AG04450 (cell line): ENCODE measurements at regions not wholly inside any gene's neighbourhood (a gene's known extent, or its start where the extent isn't known, plus 50 kb on each side); places are given as distances from the start of the nearest gene placed in this dataset.

Experiments used
- CTCF ChIA-PET: fragments of 300-600, 350-600 bp; formaldehyde crosslinking; extraction: SDS; loops from one replicate; lab custom pipeline; 2022; ENCODE audit warnings: antibody characterized with exemption, inconsistent platforms; lab: Charles Lee
- POLR2A ChIA-PET: fragments of 350-600 bp; formaldehyde crosslinking; extraction: SDS; loops from one replicate; lab custom pipeline; 2021; ENCODE audit warnings: antibody characterized with exemption, inconsistent platforms; lab: Yijun Ruan, JAX
- DNase-seq: peaks from one replicate; pipeline ENCODE4 v3.0.0-alpha.2; 2011; ENCODE audit warnings: low read depth, low spot score
- H3K27ac ChIP-seq: one replicate; pipeline ENCODE4 v1.5.1; 2012; ENCODE audit warnings: low read depth, low read length, control low read depth
- H3K27me3 ChIP-seq: one replicate; pipeline ENCODE4 v1.6.0; 2012; ENCODE audit warnings: low read length; ENCODE audit not compliant: control insufficient read depth, insufficient read depth
- H3K4me3 ChIP-seq: 2 replicates; pipeline ENCODE4 v1.5.1; 2011; ENCODE audit warnings: mild to moderate bottlenecking, low read depth, low read length, control low read depth
- H3K9me3 ChIP-seq: 2 replicates; pipeline ENCODE4 v1.5.1; 2012; ENCODE audit warnings: low read length; ENCODE audit not compliant: control insufficient read depth, insufficient read depth
- TF ChIP-seq, protein P1 (sequence below): IDR thresholded peaks from 2 replicates; pipeline ENCODE4 v1.5.1; 2011; ENCODE audit warnings: low read depth, low read length, control low read depth, inconsistent platforms

DNA sequence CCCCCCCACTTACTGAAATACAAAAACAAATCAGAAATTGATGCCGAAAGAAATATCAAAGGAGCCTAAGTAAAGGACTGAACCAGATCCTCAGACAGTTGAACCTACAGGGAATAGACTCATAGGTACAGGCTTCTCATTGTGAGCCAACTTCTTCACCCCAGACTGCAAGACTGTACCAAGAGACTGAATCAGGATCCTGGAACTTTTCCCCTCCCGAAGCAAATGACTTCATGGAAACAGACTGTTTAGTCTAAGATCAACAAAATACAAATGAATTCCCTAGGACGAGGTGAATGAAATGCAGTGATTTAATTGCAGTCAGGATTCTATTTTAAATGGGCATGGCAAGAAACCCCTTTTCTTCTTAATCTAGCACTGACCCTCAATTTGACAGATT lies 53.6 kb upstream of the RNF152 start:
- Histone ChIP-seq H3K4me3 (no peak overlapping the region), H3K27ac (no peak overlapping the region), H3K27me3 (no peaks in the 10 kb centered on the region), H3K9me3 (no peaks in the 10 kb centered on the region)
- POLR2A ChIA-PET = no interaction called here
- DNase-seq = peak; percentile 49
- CTCF ChIA-PET = interaction anchor here (1.0 kb wide), 1 partner anchor 365 kb away, joined by 3 read pairs; no protein-coding TSS in a partner anchor
- TF ChIP-seq, protein P1, sequence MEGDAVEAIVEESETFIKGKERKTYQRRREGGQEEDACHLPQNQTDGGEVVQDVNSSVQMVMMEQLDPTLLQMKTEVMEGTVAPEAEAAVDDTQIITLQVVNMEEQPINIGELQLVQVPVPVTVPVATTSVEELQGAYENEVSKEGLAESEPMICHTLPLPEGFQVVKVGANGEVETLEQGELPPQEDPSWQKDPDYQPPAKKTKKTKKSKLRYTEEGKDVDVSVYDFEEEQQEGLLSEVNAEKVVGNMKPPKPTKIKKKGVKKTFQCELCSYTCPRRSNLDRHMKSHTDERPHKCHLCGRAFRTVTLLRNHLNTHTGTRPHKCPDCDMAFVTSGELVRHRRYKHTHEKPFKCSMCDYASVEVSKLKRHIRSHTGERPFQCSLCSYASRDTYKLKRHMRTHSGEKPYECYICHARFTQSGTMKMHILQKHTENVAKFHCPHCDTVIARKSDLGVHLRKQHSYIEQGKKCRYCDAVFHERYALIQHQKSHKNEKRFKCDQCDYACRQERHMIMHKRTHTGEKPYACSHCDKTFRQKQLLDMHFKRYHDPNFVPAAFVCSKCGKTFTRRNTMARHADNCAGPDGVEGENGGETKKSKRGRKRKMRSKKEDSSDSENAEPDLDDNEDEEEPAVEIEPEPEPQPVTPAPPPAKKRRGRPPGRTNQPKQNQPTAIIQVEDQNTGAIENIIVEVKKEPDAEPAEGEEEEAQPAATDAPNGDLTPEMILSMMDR = no peak

DNA sequence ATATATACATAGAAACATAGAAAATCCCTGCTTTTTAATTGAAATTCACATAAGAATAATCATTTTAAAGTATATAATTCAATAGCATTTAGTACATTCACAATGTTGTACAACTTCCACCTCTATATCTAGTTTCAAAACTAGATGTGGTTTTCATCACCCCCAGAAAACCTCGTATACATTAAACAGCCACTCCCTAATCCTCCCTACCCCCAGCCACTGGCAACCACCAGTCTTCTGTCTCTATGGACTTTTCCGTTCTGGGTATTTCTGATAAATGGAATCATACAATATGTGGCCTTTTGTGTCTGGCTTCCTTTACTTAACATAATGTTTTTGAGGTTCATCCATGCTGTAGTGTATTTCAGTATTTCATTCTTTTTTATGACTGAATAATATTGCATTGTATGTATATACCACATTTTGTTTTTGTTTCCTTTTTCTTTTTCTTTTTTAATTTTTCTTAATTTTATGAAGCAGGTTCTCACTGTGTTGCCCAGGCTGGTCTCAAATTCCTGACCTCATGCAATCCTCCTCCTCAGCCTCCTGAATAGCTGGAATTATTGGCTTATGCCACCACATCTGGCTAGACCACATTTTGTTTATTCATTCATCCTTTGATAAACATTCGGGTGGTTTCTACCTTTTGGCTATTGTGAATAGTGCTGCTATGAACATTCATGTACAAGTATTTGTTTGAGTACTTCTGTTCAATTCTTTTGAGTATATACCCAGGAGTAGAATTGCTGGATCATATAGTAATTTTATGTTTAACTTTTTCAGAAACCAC lies 50.6 kb upstream of the RNF152 start:
- ChIA-PET CTCF (interaction anchor here (1.1 to 1.4 kb wide), 3 partner anchors 9 to 362 kb away, joined by 3 to 5 read pairs (median 3); no protein-coding TSS in a partner anchor), POLR2A (no interaction called here)
- H3K9me3 ChIP-seq = no peaks in the 10 kb centered on the region
- H3K27ac ChIP-seq = no peak overlapping the region
- TF ChIP-seq, protein P1 = no peak
- no peak overlapping the region for H3K4me3 ChIP-seq
- no peak for DNase-seq
- H3K27me3 ChIP-seq = no peaks in the 10 kb centered on the region
